Esophagus squamous epithelium (tissue), 4 donors: ENCODE measurements at regions not wholly inside any gene's neighbourhood (a gene's known extent, or its start where the extent isn't known, plus 50 kb on each side); places are given as distances from the start of the nearest gene placed in this dataset.

Experiments
- POLR2A ChIP-seq, 4 donors: fragments of 450-650 bp; IDR thresholded peaks; one replicate each; pipeline ENCODE4 v1.6.1; 2017; ENCODE audit warnings: antibody characterized with exemption in 4 of 4, mild to moderate bottlenecking in 4 of 4, moderate library complexity in 3 of 4
- TF ChIP-seq, protein P1 (sequence below), 6 experiments: fragments of 450-650 bp in 4 of 6; fragments of 200-600 bp in 2 of 6; sonication (generic) in 2 of 6; IDR thresholded peaks; one replicate each; pipeline ENCODE4 v1.5.1; 2016 to 2019; ENCODE audit warnings: antibody characterized with exemption in 6 of 6, mild to moderate bottlenecking in 4 of 6, moderate library complexity in 4 of 6

- TF ChIP-seq, protein P1, sequence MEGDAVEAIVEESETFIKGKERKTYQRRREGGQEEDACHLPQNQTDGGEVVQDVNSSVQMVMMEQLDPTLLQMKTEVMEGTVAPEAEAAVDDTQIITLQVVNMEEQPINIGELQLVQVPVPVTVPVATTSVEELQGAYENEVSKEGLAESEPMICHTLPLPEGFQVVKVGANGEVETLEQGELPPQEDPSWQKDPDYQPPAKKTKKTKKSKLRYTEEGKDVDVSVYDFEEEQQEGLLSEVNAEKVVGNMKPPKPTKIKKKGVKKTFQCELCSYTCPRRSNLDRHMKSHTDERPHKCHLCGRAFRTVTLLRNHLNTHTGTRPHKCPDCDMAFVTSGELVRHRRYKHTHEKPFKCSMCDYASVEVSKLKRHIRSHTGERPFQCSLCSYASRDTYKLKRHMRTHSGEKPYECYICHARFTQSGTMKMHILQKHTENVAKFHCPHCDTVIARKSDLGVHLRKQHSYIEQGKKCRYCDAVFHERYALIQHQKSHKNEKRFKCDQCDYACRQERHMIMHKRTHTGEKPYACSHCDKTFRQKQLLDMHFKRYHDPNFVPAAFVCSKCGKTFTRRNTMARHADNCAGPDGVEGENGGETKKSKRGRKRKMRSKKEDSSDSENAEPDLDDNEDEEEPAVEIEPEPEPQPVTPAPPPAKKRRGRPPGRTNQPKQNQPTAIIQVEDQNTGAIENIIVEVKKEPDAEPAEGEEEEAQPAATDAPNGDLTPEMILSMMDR (IDR thresholded peaks at IDR 0.05) = no peak
- TF ChIP-seq POLR2A (IDR thresholded peaks at IDR 0.05) = no peak
Measured at GRCh38 chr5:5788793-5789192, 366.3 kb downstream of the ICE1 start.
